AG10803 (cell line): ENCODE measurements at regions not wholly inside any gene's neighbourhood (a gene's known extent, or its start where the extent isn't known, plus 50 kb on each side); places are given as distances from the start of the nearest gene placed in this dataset.
"Not testable (repeated sequence)": the region's sequence is repeated elsewhere in the genome, so short reads cannot be mapped to it uniquely, and the experiment has no call there.

ENCODE experiments used
- DNase-seq: peaks from one replicate; pipeline ENCODE4 v3.0.0; 2010; ENCODE audit warnings: low read depth
- H3K4me3 ChIP-seq: 2 replicates; pipeline ENCODE4 v1.5.1; 2011; ENCODE audit warnings: mild to moderate bottlenecking, low read length, control low read depth
- TF ChIP-seq, protein P1 (sequence below): conservative IDR thresholded peaks from 2 replicates; pipeline ENCODE4 v1.5.1; 2011; ENCODE audit warnings: mild to moderate bottlenecking, low read length, control low read depth, inconsistent platforms

DNA sequence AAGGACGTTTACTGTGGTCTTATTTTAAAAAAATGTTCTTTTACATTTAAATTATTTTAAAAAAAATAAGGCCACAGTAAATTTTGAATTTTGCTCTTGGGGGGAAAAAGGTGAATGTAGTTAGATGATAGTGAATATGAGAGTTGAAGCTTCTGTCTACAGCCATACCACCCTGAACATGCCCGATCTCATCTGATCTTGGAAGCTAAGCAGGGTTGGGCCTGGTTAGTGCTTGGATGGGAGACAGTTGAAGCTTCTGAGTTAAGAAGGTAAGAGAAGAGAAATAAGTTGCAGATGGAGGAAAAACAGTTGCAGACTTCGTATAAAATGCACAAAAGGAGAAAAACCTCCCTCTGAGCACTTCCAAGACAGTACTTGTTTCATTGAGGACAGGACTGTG lies 115.6 kb upstream of the NR3C2 start:
- H3K4me3 ChIP-seq, result no peak overlapping the region
- DNase-seq, result no peak
- TF ChIP-seq, protein P1, sequence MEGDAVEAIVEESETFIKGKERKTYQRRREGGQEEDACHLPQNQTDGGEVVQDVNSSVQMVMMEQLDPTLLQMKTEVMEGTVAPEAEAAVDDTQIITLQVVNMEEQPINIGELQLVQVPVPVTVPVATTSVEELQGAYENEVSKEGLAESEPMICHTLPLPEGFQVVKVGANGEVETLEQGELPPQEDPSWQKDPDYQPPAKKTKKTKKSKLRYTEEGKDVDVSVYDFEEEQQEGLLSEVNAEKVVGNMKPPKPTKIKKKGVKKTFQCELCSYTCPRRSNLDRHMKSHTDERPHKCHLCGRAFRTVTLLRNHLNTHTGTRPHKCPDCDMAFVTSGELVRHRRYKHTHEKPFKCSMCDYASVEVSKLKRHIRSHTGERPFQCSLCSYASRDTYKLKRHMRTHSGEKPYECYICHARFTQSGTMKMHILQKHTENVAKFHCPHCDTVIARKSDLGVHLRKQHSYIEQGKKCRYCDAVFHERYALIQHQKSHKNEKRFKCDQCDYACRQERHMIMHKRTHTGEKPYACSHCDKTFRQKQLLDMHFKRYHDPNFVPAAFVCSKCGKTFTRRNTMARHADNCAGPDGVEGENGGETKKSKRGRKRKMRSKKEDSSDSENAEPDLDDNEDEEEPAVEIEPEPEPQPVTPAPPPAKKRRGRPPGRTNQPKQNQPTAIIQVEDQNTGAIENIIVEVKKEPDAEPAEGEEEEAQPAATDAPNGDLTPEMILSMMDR, result no peak

DNA sequence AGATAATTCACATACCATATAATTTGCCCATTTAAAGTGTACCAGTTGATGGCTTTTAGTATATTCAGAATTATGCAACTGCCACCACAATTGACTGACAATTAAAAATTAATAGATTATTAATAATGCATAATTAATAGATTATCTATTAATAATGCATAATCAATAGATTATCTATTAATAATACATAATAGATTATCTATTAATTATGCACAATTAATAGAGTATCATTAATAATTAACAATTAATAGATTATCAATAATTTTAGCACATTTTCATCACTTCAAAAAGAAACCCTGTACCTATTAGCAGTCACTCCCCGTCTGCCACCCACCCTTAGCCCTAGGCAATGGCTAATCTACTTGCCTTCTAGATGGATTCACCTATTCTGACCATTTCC lies 108.6 kb upstream of the NR3C2 start:
- TF ChIP-seq, protein P1, result no peak
- H3K4me3 ChIP-seq, result no peak overlapping the region
- DNase-seq, result no peak

DNA sequence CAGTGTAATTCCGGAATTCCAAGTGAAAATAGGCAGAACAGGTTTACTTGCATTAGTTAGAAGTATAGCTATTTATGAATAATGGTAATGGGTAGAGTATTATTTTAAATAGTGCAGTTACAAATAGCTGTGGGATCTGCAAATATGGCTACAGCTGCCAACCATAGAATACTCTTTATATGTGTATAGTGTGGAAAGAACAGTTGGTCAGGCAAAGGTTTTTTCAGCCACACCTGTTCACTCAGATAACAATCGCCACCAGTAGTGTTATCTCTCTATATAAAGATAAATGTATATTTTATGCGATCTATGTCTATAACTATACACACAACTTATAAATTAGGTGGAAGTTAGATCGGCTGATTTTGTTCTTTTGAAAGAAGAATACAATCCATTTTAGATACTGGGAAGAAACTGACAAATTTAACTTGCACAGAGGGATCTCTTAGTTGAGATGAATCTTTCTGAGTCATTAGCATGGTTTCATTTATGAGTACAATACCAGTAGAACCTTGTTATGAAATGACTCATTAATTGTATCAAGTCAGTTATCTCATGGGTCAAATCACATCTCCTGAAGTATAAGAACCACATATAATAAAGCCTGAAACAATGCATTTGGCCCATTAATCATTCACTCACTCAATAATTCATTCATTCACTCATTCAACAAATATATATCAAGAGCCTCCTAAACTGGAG lies 100.9 kb upstream of the NR3C2 start:
- DNase-seq, result no peak
- TF ChIP-seq, protein P1, result no peak
- no peak overlapping the region for H3K4me3 ChIP-seq

DNA sequence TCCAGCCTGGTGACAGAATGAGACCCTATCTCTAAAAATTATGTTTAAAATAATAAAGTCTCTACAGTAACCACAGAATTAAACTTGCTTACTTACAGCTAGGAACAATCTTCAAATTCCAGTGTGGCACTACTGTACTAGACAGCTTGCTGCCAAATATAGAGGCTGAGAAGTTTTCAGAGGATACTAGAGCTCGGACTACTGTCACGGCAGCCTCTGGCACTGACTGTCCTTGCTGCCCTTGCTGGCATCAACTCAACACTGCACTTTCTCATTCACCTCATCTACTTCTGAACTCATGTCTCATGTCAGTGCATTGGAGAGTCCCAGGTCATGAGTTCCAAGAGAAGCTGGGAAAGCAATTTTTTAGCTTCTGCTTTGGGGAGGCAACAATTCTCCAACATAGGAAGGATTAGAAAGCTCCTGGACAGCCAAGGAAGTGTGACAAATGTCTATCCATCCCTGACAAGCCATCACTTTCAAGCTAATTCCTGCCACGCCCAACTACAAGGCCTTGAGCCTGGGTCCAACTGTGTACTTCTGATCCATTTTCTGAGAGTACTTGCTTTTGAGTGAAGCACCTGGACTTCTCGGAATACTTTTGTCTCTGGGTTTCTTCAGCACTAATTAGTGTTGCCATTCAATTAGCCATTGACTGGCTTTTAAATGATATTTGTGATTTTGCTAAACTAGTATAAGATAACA lies 98.6 kb upstream of the NR3C2 start:
- TF ChIP-seq, protein P1, result no peak
- no peak overlapping the region for H3K4me3 ChIP-seq
- no peak for DNase-seq

DNA sequence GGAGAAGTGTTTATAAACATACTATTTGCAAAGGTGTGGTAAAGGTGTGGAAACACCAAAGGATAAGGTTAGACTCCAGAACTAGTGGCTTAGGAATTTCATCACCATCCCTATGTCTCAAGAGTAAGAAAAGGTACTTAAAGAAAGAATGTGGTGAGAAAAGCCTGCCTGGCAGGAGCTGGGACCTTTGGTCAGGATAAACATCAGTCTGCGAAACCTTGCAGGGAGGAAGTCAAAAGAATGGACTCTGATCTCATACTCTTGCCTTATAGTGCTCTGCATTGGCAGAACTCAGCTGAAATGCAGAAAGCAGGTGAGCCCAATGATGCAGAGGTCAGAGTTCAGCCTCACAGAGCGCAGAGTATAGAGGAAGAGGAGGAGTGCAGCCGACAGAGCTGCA lies 97.2 kb upstream of the NR3C2 start:
- DNase-seq, result no peak
- TF ChIP-seq, protein P1, result no peak
- no peak overlapping the region for H3K4me3 ChIP-seq

DNA sequence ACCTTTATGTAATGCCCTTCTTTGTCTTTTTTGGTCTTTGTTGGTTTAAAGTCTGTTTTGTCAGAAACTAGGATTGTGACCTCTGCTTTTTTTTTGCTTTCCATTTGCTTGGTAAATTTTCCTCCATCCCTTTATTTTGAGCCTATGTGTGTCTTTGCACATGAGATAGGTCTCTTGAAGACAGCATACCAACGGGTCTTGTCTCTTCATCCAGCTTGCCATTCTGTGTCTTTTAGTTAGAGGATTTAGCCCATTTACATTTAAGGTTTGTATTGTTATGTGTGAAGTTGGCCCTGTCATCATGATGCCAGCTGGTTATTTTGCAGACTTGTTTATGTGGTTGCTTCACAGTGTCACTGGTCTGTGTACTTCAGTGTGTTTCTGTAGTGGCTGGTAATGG lies 91.6 kb upstream of the NR3C2 start:
- not testable (repeated sequence) for H3K4me3 ChIP-seq, DNase-seq

DNA sequence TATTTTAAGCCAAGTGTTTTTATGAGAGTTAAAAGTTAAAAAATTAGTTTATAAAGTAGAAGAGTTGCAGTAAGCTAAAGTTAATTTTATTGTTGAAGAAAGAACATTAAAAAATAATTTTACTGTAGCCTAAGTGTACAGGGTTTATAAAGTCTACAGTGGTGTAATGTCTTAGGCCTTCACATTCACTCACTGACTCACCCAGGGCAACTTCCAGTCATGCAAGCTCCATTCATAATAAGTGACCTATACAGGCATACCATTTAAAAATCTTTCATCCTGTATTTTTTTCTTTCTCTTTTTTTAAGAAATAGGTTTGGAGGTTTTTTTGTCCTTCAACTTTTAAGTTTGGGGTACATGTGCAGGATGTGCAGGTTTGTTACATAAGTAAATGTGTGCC lies 87.9 kb upstream of the NR3C2 start:
- TF ChIP-seq, protein P1, result no peak
- DNase-seq, result no peak
- no peak overlapping the region for H3K4me3 ChIP-seq
